ENCODE measurements at regions not wholly inside any gene's neighbourhood (a gene's known extent, or its start where the extent isn't known, plus 50 kb on each side); places are given as distances from the start of the nearest gene placed in this dataset.

- Histone ChIP-seq H3K27ac (no peak overlapping the region), H3K36me3 (replicated peaks in 1 of 2) (no peaks in the 10 kb centered on the region), H3K4me3 (no peak overlapping the region), H3K27me3 (no peaks in the 10 kb centered on the region), H3K9me3 (replicated peaks in 1 of 3) (no peaks in the 10 kb centered on the region), H3K4me1 (replicated peaks in 1 of 2) (peaks cover under 1 to 1% of the 10 kb centered on the region in 2 donors)
- 49 to 62% (median 52%) methylated on average over 25 of the region's 25 CpGs for WGBS, 4 donors
- DNase-seq = no peak
- TF ChIP-seq, protein P1, sequence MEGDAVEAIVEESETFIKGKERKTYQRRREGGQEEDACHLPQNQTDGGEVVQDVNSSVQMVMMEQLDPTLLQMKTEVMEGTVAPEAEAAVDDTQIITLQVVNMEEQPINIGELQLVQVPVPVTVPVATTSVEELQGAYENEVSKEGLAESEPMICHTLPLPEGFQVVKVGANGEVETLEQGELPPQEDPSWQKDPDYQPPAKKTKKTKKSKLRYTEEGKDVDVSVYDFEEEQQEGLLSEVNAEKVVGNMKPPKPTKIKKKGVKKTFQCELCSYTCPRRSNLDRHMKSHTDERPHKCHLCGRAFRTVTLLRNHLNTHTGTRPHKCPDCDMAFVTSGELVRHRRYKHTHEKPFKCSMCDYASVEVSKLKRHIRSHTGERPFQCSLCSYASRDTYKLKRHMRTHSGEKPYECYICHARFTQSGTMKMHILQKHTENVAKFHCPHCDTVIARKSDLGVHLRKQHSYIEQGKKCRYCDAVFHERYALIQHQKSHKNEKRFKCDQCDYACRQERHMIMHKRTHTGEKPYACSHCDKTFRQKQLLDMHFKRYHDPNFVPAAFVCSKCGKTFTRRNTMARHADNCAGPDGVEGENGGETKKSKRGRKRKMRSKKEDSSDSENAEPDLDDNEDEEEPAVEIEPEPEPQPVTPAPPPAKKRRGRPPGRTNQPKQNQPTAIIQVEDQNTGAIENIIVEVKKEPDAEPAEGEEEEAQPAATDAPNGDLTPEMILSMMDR (IDR thresholded peaks at IDR 0.05) = no peak
- no peak for TF ChIP-seq POLR2A (IDR thresholded peaks at IDR 0.05)
- intact Hi-C loops (cut with DNase I) = no loop called here
Measured at GRCh38 chr5:1673042-1673677, 126.5 kb downstream of the MRPL36 start.

DNA sequence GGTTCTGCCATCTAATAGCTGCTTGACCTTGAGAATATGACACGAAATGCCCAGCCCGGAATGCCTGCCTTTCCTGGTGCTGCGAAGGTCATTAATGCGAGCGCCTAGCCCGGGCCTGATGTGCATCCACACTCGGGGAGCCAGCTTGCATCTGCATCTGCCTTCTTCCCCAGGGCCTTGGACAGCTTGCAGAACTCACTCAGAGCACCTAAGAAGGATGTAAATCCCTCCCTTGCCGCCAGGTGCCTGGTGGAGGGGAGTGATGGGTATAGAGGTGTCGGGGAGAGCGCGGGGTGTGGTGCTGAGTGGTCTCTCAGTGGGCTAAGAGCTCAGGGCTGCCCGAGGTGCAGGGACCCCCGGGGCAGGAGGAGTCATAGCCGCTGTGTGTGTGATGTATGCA lies 127.2 kb downstream of the MRPL36 start:
- Histone ChIP-seq H3K4me1 (replicated peaks in 1 of 2) (peaks cover 7 to 8% of the 10 kb centered on the region in 2 donors), H3K9me3 (replicated peaks in 1 of 3) (no peaks in the 10 kb centered on the region), H3K27me3 (no peaks in the 10 kb centered on the region), H3K36me3 (replicated peaks in 1 of 2) (no peaks in the 10 kb centered on the region), H3K4me3 (no peak overlapping the region), H3K27ac (no peak overlapping the region)
- intact Hi-C loops (cut with DNase I) = no loop called here
- 57 to 64% (median 63%) methylated on average over 14 of the region's 14 CpGs for WGBS, 4 donors
- TF ChIP-seq, protein P1 (IDR thresholded peaks at IDR 0.05) = no peak
- TF ChIP-seq POLR2A (IDR thresholded peaks at IDR 0.05) = no peak
- peak in 1 of 7 donors; percentile 10 for DNase-seq

GRCh38 chr5:1671351-1671750 lies 128.3 kb downstream of the MRPL36 start:
- H3K27ac ChIP-seq = no peak overlapping the region
- no peak for DNase-seq
- no peak overlapping the region for H3K4me3 ChIP-seq
- 81 to 89% (median 82%) methylated on average over 11 of the region's 11 CpGs for WGBS, 4 donors
- TF ChIP-seq, protein P1 (IDR thresholded peaks at IDR 0.05) = no peak
- TF ChIP-seq POLR2A (IDR thresholded peaks at IDR 0.05) = no peak
- H3K9me3 ChIP-seq (replicated peaks in 1 of 3) = no peaks in the 10 kb centered on the region
- H3K36me3 ChIP-seq (replicated peaks in 1 of 2) = no peaks in the 10 kb centered on the region
- H3K27me3 ChIP-seq = no peaks in the 10 kb centered on the region
- peaks cover 7 to 13% of the 10 kb centered on the region in 2 donors for H3K4me1 ChIP-seq (replicated peaks in 1 of 2)
- intact Hi-C loops (cut with DNase I) = no loop called here

DNA sequence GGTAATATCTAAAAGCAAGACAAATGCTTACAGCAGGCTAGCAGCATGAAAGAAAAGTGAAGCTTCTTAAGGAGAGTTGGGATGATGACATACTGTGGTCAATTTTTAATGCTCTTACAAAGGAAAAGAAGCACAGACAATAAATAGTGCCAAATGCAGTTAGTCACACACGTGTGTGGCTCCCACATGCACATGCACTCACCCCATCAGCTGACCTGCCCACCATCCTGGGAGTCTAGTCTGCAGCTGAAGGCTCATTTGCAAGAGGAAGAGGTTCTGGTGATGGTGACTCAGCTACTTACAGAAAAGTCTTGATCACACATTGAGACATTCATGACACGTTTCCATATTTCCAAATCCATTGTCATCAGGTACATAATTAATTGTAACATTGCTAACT lies 129.3 kb downstream of the MRPL36 start:
- WGBS, 4 donors = 28 to 65% (median 55%) methylated on average over 2 of the region's 2 CpGs
- Histone ChIP-seq H3K9me3 (replicated peaks in 1 of 3) (no peaks in the 10 kb centered on the region), H3K4me1 (replicated peaks in 1 of 2) (peaks cover 7 to 13% of the 10 kb centered on the region in 2 donors), H3K27ac (no peak overlapping the region), H3K36me3 (replicated peaks in 1 of 2) (no peaks in the 10 kb centered on the region), H3K27me3 (no peaks in the 10 kb centered on the region), H3K4me3 (no peak overlapping the region)
- DNase-seq = peak in 1 of 7 donors; percentile 17
- TF ChIP-seq, protein P1 (IDR thresholded peaks at IDR 0.05) = no peak
- no peak for TF ChIP-seq POLR2A (IDR thresholded peaks at IDR 0.05)
- intact Hi-C loops (cut with DNase I) = no loop called here

Measured in adrenal gland (tissue), 9 donors.